A673 (cell line): ENCODE measurements at regions not wholly inside any gene's neighbourhood (a gene's known extent, or its start where the extent isn't known, plus 50 kb on each side); places are given as distances from the start of the nearest gene placed in this dataset.

ENCODE experiments used
- BruUV-seq: library from RNA; stranded (reverse); fragments of 400-500 nt; replicated peaks from 2 replicates; lab custom pipeline; 2021; lab: Mats Ljungman, UMichigan
- CTCF ChIA-PET: fragments of 300-600 bp; sonication (Branson Sonifier 250); formaldehyde crosslinking; loops from one replicate; lab custom pipeline; 2022; ENCODE audit warnings: antibody characterized with exemption; lab: Charles Lee
- POLR2A ChIA-PET: fragments of 300-600 bp; sonication (Branson Sonifier 250); formaldehyde crosslinking; loops from one replicate; lab custom pipeline; 2022; ENCODE audit warnings: antibody characterized with exemption; ENCODE audit not compliant: low non-redundant PET; lab: Charles Lee
- DNase-seq: peaks from one replicate; pipeline ENCODE4 v3.0.0-alpha.2; 2015; ENCODE audit warnings: low spot score
- H3K27ac ChIP-seq: fragments of 200-600 bp; sonication (generic); 2 replicates; pipeline ENCODE4 v1.5.1; 2016; ENCODE audit warnings: mixed run types, low read depth, mild to moderate bottlenecking, mixed read lengths, antibody characterized with exemption, low read length; ENCODE audit not compliant: poor library complexity, severe bottlenecking
- H3K27me3 ChIP-seq: fragments of 200-600 bp; sonication (generic); replicated peaks from 2 replicates; pipeline ENCODE4 v1.6.1; 2017; ENCODE audit warnings: mixed run types, low read depth, mild to moderate bottlenecking, mixed read lengths, antibody characterized with exemption, low read length; ENCODE audit not compliant: insufficient read depth, poor library complexity
- H3K36me3 ChIP-seq: fragments of 200-600 bp; sonication (generic); 2 replicates; pipeline ENCODE4 v1.6.1; 2016; ENCODE audit warnings: mixed run types, mild to moderate bottlenecking, mixed read lengths, antibody characterized with exemption, low read length; ENCODE audit not compliant: insufficient read depth, poor library complexity, severe bottlenecking
- H3K4me1 ChIP-seq: fragments of 200-600 bp; sonication (generic); 2 replicates; pipeline ENCODE4 v1.6.1; 2017; ENCODE audit warnings: mixed run types, mild to moderate bottlenecking, mixed read lengths, antibody characterized with exemption, low read length; ENCODE audit not compliant: insufficient read depth, poor library complexity, severe bottlenecking
- H3K4me3 ChIP-seq: fragments of 200-600 bp; sonication (generic); 2 replicates; pipeline ENCODE4 v1.5.1; 2016; ENCODE audit warnings: low read depth, mixed run types, mild to moderate bottlenecking, mixed read lengths, low read length; ENCODE audit not compliant: poor library complexity, severe bottlenecking
- H3K9me3 ChIP-seq: fragments of 200-600 bp; sonication (generic); 2 replicates; pipeline ENCODE4 v1.6.1; 2016; ENCODE audit warnings: mixed run types, low read depth, mild to moderate bottlenecking, mixed read lengths, antibody characterized with exemption, low read length; ENCODE audit not compliant: poor library complexity, severe bottlenecking
- CTCF ChIP-seq: fragments of 300-800, 200-600 bp; sonication (generic); conservative IDR thresholded peaks from 2 replicates; pipeline ENCODE4 v1.5.1; 2017; ENCODE audit warnings: low read depth, mild to moderate bottlenecking, antibody characterized with exemption, low read length, moderate library complexity, mixed read lengths
- EZH2 ChIP-seq: fragments of 200-600 bp; sonication (generic); IDR thresholded peaks from 2 replicates; pipeline ENCODE4 v1.6.1; 2017; ENCODE audit warnings: borderline replicate concordance, low read depth, mild to moderate bottlenecking, mixed read lengths, antibody characterized with exemption, low read length; ENCODE audit not compliant: poor library complexity, severe bottlenecking
- intact Hi-C: fragments of 100-400 bp; cut with micrococcal nuclease; formaldehyde crosslinking; loops from one replicate; pipeline ENCODE4 v1.10.0; 2022; ENCODE audit not compliant: unreplicated experiment

DNA sequence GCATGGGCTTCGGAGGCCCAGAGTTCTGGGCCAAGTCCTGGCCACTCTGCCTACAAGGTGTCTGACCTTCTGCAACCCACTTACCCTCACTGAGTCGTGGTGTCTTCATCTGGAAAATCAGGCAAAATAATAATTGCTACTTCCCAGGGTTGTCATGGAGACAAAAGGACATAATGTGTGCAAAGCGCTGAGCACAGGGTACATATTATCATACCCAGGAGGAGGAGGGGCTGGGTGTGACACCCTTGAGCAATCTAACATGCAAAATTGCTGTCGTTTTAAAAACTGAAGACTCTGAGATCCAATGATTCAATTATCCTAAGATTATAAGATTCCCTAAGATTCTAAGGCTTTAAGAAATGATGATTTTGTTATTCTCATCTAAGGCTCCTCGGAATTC is 459.5 kb downstream of the PTPRU start:
- no peak overlapping the region for H3K27ac ChIP-seq
- no peak overlapping the region for H3K4me3 ChIP-seq
- peaks cover 8% of the 10 kb centered on the region for H3K27me3 ChIP-seq
- no peak for DNase-seq
- H3K36me3 ChIP-seq = no peaks in the 10 kb centered on the region
- CTCF ChIA-PET = no interaction called here
- TF ChIP-seq CTCF = no peak
- TF ChIP-seq EZH2 = no peak
- POLR2A ChIA-PET = no interaction called here
- no peaks in the 10 kb centered on the region for H3K9me3 ChIP-seq
- no peaks in the 10 kb centered on the region for H3K4me1 ChIP-seq
- no TSS peak for BruUV-seq
- intact Hi-C loops = loop anchor here (5.0 to 10.0 kb wide), 2 partner anchors 451 to 1011 kb away; no protein-coding TSS in a partner anchor

DNA sequence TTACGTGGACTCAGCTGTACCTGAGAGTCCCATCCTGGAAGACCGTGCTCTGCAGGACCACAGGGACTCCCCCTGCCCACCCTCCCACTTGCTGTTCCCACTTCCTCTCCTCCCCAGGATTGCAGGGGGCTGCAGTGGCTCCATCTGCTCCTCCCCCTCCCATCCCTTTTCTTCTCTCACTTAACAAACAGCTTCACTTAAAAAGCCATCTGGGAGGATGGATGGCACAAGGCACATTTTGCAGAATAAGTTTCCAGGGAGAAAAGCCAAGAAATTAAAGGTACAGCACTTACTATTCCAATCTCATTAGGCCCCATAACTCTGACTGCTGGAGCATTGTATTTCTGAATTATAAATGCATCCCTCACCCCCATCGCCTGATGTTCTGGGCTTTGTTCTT is 458.7 kb downstream of the PTPRU start:
- no TSS peak for BruUV-seq
- Histone ChIP-seq H3K36me3 (no peaks in the 10 kb centered on the region), H3K27ac (no peak overlapping the region), H3K9me3 (no peaks in the 10 kb centered on the region), H3K27me3 (peaks cover 10% of the 10 kb centered on the region), H3K4me1 (no peaks in the 10 kb centered on the region), H3K4me3 (no peak overlapping the region)
- DNase-seq = no peak
- ChIA-PET CTCF (no interaction called here), POLR2A (no interaction called here)
- TF ChIP-seq CTCF (no peak), EZH2 (no peak)
- intact Hi-C loops = loop anchor here (5.0 to 10.0 kb wide), 2 partner anchors 450 to 1012 kb away; no protein-coding TSS in a partner anchor

DNA sequence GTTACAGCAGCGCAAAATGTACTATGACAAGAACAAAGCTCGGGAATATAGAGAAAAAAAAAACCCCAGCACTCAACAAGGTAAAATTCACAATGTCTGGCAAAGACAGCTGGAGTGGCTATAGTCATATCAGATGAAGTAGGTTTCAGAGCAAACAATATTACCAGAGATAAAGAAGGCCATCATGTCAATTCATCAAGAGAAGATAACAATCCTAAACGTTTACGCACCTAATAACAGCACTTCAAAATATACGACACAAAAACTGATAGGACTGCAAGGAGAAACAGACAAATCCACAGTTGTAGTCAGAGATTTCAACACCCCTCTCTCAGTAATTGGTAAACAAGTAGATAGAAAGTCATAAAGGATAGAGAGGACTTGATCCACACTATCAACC is 455.2 kb downstream of the PTPRU start:
- TF ChIP-seq EZH2 = no peak
- no peak for TF ChIP-seq CTCF
- no TSS peak for BruUV-seq
- Histone ChIP-seq H3K9me3 (no peaks in the 10 kb centered on the region), H3K4me3 (no peak overlapping the region), H3K27me3 (peaks cover 10% of the 10 kb centered on the region), H3K27ac (no peak overlapping the region), H3K36me3 (no peaks in the 10 kb centered on the region), H3K4me1 (no peaks in the 10 kb centered on the region)
- POLR2A ChIA-PET = no interaction called here
- no peak for DNase-seq
- CTCF ChIA-PET = no interaction called here
- intact Hi-C loops = loop anchor here (10.0 kb wide), 1 partner anchor 447 kb away; no protein-coding TSS in a partner anchor
